ENCODE measurements at regions not wholly inside any gene's neighbourhood (a gene's known extent, or its start where the extent isn't known, plus 50 kb on each side); places are given as distances from the start of the nearest gene placed in this dataset.

DNA sequence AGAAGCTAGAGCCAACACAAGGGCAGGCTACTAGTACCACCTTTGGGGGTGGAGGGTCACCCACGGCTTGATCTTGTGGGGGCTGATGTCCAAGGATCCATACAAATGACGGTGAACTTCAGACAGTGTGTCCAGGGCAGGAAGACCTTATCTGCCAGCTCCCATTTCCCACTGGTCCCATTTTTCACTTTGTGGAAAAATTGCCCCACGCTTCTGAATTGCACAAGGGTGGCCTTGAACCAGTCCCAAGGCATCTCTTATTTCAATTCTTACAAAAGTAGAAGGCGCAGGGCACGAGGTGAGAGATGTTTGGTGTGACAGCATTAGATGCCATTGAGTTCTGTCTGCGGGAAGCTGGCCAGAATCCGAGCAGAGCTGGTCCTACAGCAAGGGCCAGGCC lies 252.7 kb upstream of the CELF2 start:
- no peaks in the 10 kb centered on the region for H3K9me3 ChIP-seq
- no peaks in the 10 kb centered on the region for H3K4me1 ChIP-seq
- no peaks in the 10 kb centered on the region for H3K27me3 ChIP-seq
- no peak for DNase-seq
- TF ChIP-seq, protein P1, sequence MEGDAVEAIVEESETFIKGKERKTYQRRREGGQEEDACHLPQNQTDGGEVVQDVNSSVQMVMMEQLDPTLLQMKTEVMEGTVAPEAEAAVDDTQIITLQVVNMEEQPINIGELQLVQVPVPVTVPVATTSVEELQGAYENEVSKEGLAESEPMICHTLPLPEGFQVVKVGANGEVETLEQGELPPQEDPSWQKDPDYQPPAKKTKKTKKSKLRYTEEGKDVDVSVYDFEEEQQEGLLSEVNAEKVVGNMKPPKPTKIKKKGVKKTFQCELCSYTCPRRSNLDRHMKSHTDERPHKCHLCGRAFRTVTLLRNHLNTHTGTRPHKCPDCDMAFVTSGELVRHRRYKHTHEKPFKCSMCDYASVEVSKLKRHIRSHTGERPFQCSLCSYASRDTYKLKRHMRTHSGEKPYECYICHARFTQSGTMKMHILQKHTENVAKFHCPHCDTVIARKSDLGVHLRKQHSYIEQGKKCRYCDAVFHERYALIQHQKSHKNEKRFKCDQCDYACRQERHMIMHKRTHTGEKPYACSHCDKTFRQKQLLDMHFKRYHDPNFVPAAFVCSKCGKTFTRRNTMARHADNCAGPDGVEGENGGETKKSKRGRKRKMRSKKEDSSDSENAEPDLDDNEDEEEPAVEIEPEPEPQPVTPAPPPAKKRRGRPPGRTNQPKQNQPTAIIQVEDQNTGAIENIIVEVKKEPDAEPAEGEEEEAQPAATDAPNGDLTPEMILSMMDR (IDR thresholded peaks at IDR 0.05; ENCODE audit: low read depth, low read length) = no peak
- no peak overlapping the region for H3K4me3 ChIP-seq (ENCODE audit: low read depth, low read length)
- no peaks in the 10 kb centered on the region for H3K36me3 ChIP-seq

DNA sequence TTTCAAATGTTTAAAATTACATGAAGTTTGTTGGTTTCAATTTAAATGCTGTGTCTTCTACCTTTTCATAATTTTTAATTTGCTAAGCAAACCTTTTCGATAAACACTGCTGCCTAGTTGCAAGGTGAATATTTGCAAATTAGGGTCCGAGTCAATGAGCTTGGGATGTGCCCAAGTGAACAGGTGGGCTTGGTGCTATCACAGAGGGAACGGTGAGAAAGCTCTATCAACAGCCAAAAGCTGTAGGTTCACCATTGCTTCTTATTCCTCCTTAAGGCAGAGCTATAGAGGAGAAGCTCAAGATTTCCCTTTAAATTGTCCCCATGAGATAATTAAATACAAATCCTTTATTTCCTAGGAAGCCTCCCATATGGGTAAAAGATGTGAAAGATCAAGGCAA lies 245.3 kb upstream of the CELF2 start:
- no peak overlapping the region for H3K4me3 ChIP-seq (ENCODE audit: low read depth, low read length)
- TF ChIP-seq, protein P1 (IDR thresholded peaks at IDR 0.05; ENCODE audit: low read depth, low read length) = no peak
- H3K36me3 ChIP-seq = no peaks in the 10 kb centered on the region
- DNase-seq = no peak
- H3K9me3 ChIP-seq = no peaks in the 10 kb centered on the region
- H3K27me3 ChIP-seq = no peaks in the 10 kb centered on the region
- H3K4me1 ChIP-seq = no peaks in the 10 kb centered on the region

DNA sequence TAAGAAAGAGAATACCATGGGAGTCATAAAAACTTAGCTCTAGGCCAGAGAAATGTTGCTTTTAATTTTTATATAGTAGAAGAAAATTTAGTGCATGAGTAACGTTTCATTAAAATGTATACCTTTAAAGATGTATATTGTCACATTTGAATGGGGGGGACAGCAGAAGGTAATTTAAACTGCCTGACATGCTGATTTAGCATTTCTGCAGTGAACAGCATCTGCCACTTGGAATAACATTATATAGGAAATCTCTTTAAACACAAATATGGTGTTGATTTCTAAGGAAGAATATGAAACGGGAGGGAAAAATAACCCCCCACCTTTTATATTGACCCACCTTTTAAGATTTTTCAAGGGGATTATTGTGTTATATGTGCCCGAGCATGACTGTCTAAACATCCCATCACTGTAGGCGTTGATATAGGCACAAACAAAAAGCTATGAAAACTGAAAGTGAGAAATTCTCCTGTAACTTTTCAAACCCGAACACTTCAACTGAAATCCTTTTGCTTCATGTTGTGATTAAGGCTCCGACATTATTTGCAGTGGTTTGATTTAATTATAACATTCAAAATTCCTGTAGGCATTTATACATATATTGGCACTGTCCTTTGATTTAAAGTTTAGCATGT lies 244.7 kb upstream of the CELF2 start:
- H3K9me3 ChIP-seq = no peaks in the 10 kb centered on the region
- H3K4me3 ChIP-seq (ENCODE audit: low read depth, low read length) = no peak overlapping the region
- H3K27me3 ChIP-seq = no peaks in the 10 kb centered on the region
- DNase-seq = no peak
- H3K36me3 ChIP-seq = no peaks in the 10 kb centered on the region
- TF ChIP-seq, protein P1 (IDR thresholded peaks at IDR 0.05; ENCODE audit: low read depth, low read length) = no peak
- no peaks in the 10 kb centered on the region for H3K4me1 ChIP-seq

DNA sequence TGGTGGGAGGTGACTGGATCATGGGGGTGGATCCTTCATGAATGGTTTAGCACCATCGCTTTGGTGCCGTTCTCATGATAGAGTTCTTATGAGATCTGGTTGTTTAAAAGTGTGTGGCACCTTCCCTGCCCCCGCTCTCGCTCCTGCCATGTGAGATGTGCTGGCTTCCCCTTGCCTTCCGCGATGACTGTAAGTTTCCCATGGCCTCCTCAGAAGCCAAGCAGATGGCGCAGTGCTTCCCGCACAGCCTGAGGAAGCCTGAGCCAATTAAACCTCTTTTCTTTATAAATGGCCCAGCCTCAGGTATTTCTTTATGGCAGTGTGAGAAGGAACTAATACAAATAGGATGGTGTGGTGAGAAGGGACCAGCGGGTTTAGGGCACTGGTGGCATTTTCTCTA lies 243.3 kb upstream of the CELF2 start:
- DNase-seq = no peak
- Histone ChIP-seq H3K36me3 (no peaks in the 10 kb centered on the region), H3K9me3 (no peaks in the 10 kb centered on the region), H3K27me3 (no peaks in the 10 kb centered on the region), H3K4me3 (ENCODE audit: low read depth, low read length) (no peak overlapping the region), H3K4me1 (no peaks in the 10 kb centered on the region)
- TF ChIP-seq, protein P1 (IDR thresholded peaks at IDR 0.05; ENCODE audit: low read depth, low read length) = no peak

DNA sequence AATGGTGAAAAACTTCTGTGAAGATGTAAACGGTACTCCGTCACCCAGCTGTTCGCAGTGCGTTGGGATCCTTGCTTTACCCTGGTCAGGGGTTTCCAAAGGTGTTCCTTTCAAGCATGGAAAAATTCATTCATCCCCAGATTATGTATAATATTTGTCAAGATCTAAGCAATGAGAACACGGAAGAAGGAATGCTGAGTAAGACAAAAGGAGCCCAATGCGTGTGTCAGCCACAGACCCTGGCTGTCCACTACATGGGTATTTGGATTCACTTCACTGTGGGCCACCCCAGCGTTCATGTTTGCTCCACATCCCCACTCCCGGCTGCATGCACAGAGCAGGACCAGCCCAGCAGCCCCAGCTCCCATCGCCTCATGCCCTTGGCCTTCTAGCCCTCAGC lies 241.3 kb upstream of the CELF2 start:
- Histone ChIP-seq H3K27me3 (no peaks in the 10 kb centered on the region), H3K4me3 (ENCODE audit: low read depth, low read length) (no peak overlapping the region), H3K4me1 (no peaks in the 10 kb centered on the region), H3K9me3 (no peaks in the 10 kb centered on the region), H3K36me3 (no peaks in the 10 kb centered on the region)
- no peak for DNase-seq
- TF ChIP-seq, protein P1 (IDR thresholded peaks at IDR 0.05; ENCODE audit: low read depth, low read length) = no peak

DNA sequence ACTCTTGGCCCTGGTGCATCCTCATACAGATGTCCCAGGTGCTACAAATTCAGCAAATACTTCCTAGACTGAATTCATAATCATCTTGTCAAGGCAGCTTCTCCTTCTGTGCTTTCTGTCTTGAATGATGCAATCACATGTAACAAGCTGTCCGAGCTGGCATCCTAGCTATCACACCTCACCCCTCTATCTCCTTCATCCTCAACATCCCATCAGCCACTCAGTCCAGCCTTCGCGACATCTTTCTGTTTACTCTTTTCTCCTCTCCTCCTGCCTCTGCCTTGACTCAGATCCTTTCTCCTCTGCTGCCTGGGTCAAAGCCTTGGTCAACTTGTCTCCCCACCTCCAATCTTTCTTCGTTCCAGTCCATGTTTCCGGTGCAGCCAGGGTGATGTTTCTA lies 240.4 kb upstream of the CELF2 start:
- no peaks in the 10 kb centered on the region for H3K4me1 ChIP-seq
- no peak for DNase-seq
- no peaks in the 10 kb centered on the region for H3K9me3 ChIP-seq
- H3K36me3 ChIP-seq = no peaks in the 10 kb centered on the region
- TF ChIP-seq, protein P1 (IDR thresholded peaks at IDR 0.05; ENCODE audit: low read depth, low read length) = no peak
- H3K4me3 ChIP-seq (ENCODE audit: low read depth, low read length) = no peak overlapping the region
- no peaks in the 10 kb centered on the region for H3K27me3 ChIP-seq
